ENCODE measurements at regions not wholly inside any gene's neighbourhood (a gene's known extent, or its start where the extent isn't known, plus 50 kb on each side); places are given as distances from the start of the nearest gene placed in this dataset.

GRCh38 chr18:34631093-34631966, 78.8 kb upstream of the DTNA start:
- ChIA-PET CTCF (no interaction called here), POLR2A (no interaction called here)

DNA sequence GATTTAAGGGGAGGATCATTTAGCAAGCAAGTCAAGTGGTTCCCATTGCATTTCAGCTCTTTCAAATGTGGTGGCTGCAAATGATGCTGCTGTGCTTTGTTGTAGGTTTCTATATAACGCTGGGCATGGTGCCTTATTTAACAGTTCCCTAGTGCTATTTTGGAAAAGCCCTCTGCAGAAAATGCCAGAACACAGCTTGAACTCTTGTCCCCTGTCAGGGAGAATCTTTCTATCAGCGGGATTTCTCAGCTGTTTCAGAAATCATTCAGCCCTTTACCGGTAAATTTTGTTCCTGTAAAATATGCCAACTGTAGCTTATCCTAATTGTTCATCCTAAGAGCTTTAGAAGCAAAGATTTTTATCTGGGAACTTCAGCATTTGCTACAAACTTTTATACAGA, 77.8 kb upstream of the DTNA start:
- ChIA-PET CTCF (no interaction called here), POLR2A (no interaction called here)

- POLR2A ChIA-PET = no interaction called here
- CTCF ChIA-PET = no interaction called here
Observed at GRCh38 chr18:34633368-34633767, 76.7 kb upstream of the DTNA start.

DNA sequence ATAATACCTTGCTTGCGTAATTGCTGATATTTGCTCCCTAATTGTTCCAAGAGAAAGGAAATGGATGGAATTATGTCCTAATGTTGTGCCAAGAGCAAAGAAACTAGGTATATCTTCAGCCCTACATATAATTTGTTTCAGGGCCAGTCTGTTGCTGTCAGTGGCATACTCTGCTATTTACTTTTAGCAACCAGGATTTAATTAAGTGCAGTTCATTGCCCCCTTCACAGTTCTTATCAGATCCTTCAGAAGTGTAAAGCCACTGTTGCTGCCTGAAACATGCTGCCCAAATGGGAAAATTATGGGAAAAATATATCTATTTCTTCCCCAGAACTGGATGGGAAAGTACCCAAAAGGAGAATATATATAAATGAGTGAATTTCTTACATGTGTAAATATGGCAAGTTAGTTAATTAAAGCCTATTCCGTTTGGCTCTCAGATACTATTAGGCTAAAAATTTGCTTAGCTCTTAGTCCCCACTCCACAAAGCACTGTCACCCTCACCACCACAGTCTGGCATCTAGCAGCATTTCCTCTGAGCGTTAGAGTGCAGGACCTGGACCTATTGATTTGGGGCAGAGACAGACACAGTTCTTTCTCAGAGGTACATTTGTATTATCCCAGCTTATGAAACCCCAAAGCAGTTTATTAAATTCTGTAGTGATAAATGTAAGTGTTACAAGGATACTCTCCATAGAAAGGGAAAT, 72.8 kb upstream of the DTNA start:
- CTCF ChIA-PET = no interaction called here
- POLR2A ChIA-PET = no interaction called here

GRCh38 chr18:34639687-34640086, 70.4 kb upstream of the DTNA start:
- ChIA-PET POLR2A (no interaction called here), CTCF (no interaction called here)

GRCh38 chr18:34640276-34640675, 69.8 kb upstream of the DTNA start:
- POLR2A ChIA-PET = no interaction called here
- CTCF ChIA-PET = no interaction called here

DNA sequence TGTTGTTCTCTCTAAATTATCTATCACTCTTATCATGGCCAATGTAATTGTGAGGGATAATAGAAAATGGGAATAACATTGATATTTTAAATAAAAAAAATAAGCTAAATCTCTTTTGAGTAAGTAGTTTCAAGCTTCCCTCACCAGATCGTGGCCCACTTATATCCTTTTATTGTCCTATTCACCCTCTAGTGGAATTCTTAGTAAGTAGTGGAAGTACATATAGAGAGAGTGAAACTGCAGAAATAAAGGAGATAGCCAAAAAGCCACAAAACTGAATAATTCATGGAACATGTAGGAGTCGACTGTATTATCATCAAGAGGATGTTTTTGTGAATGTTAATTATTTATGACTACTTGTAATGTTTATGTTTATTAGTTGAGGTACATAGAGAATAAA, 66.1 kb upstream of the DTNA start:
- POLR2A ChIA-PET = no interaction called here

DNA sequence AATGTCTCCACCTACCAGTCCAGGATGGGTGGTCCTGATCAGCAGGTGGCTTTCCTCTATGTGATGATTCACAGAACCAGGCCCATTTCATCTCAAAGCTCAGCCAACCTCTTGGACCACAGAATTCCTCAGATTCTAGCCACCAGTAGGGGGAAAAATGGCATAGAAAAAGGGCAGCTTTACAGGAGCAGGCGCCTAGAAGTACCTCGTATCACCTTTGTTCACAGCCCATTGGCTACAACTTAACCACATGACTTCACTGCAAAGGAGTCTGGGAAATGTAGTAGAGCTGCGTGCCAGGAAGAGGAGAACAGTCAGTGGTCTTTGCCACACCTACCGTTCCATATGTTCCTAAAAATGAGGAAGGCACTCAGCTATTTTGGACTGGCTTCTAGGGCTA, 62.8 kb upstream of the DTNA start:
- POLR2A ChIA-PET = no interaction called here
- CTCF ChIA-PET = no interaction called here

More for the DNA sequence above, 66.1 kb upstream of the DTNA start:
- CTCF ChIA-PET = no interaction called here

- POLR2A ChIA-PET = no interaction called here
- CTCF ChIA-PET = no interaction called here
Observed at GRCh38 chr18:34648269-34648985, 61.7 kb upstream of the DTNA start.

DNA sequence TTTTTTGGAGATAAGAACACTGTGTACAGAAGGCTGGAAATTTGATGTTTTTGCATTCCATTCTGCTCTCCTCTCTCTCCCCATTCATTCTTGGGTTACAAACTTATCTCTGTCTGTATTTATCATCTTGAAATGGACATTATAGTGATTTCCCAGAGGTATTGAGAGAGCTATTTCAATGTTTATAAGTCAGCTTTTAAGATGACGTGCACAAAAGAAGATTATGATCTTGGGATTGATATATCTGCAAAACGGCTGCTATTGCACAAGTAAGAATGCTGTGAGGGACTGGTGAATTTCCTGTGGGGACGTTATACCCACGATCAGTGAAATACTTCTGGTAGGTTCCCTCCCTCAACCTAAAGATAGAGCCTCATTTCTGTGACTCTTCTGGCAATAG, 61.0 kb upstream of the DTNA start:
- ChIA-PET POLR2A (no interaction called here), CTCF (no interaction called here)

- ChIA-PET POLR2A (no interaction called here), CTCF (no interaction called here)
Observed at GRCh38 chr18:34650121-34650545, 60.0 kb upstream of the DTNA start.

DNA sequence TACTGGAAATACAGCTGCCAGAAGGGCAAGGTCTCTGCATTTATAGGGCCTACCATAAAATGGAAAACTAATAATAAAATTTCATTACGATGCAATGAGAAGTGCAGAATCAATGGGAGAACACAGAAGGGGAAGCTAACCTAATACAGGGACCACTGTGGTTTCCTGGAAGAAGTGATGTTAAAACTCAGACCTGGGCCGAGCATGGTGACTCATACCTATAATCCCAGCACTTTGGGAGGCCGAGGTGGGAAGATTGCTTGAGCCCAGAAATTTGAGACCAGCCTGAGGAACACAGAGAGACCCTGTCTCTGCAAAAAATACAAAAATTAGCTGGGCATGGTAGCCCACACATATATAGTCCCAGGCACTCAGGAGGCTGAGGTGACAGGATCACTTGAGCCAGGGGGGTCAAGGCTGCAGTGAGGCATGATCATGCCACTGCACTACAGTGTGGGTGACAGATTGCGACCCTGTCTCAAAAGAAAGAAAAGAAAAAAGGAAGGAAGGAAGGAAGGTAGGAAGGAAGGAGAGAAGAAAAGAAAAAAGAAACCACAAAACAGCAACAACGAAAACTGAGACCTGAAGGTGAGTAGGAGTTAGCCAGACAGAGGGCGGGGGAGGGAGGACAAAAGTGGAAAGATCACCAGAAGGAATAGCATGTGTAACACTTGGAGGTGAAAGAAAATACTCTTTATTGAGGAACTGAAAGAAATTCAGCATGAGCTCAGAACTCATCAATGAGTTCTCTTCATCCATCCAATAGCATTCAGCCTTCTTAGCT, 58.3 kb upstream of the DTNA start:
- CTCF ChIA-PET = no interaction called here

DNA sequence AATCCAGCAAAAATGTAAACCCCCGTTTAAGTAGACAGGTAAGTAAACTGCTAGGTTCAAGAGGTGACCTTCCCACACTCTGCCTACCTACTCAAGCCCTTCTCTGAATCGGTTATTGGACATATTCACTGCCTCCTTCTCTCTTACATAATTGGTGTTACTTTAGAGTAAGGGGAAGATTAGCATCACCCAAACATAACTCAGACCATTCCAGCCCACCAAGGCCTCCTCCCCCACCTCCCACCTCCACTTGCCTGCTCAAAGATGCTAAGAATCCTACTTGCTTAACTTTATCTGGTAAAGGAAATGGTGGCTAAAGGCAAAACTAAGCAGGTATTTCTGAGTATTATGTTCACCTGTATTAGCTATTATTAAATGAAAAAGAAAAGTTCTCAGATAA, 55.0 kb upstream of the DTNA start:
- ChIA-PET CTCF (no interaction called here), POLR2A (no interaction called here)

More for the DNA sequence above, 58.3 kb upstream of the DTNA start:
- POLR2A ChIA-PET = no interaction called here

- ChIA-PET POLR2A (no interaction called here), CTCF (no interaction called here)
Observed at GRCh38 chr18:34657860-34658500, 52.1 kb upstream of the DTNA start.

DNA sequence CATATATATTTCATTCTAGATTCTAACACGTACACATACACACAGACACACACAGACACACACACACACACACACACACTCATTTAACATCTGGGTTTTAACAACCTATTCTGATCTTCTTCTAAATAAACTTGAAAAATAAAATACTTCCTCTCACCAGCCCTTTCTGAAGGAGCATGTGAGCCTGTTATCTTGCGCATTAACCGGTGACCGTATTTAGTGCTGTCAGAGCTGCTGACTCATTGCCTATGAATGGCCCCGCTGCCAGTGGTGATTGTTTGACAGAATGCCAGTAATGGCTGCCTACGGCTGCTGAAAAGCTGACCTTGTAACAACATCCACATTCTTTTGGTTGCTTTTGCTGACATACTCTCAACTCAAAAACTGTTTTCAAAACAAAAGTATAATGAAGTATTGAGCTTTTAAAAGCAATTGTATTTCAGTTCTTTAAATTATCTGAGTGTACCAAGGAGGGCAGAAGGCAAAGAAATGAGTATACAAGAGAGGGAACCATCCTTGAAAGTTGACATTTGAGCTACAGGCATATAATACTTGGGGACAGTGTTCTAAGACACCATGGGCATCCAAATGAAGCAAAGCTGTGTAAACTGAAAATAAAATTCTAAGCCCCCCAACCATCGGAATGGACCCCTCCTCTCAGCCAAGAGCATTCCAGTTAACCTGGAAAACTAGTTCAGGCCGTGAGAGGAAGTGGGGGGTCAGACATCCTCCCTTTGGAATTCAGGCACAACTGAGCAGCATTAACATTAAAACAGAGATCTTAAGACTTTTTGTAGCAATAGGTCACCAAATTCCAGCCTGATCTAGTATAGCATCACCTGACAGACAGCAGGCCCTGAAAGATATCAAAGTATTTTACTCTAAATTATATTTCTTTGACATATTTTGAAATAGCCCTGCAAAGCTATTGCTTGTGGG, 50.2 kb upstream of the DTNA start:
- POLR2A ChIA-PET = no interaction called here
- CTCF ChIA-PET = interaction anchor here (1.0 kb wide), 1 partner anchor 117 kb away, joined by 3 read pairs; no protein-coding TSS in a partner anchor

Measured in activated CD8-positive, alpha-beta memory T cell treated with anti-CD3 and anti-CD28 coated beads for 36 hours (primary cell).